BJ (cell line): ENCODE measurements at regions not wholly inside any gene's neighbourhood (a gene's known extent, or its start where the extent isn't known, plus 50 kb on each side); places are given as distances from the start of the nearest gene placed in this dataset.
"Not testable (repeated sequence)": the region's sequence is repeated elsewhere in the genome, so short reads cannot be mapped to it uniquely, and the experiment has no call there.

Experiments used
- CTCF ChIA-PET: fragments of 350-600 bp; formaldehyde crosslinking; extraction: SDS; loops from one replicate; lab custom pipeline; 2021; ENCODE audit warnings: antibody characterized with exemption, inconsistent platforms; lab: Yijun Ruan, JAX
- POLR2A ChIA-PET: fragments of 300-600 bp; sonication (Branson Sonifier 250); formaldehyde crosslinking; extraction: SDS; loops from one replicate; lab custom pipeline; 2021; ENCODE audit warnings: antibody characterized with exemption; lab: Charles Lee
- DNase-seq: peaks from one replicate; pipeline ENCODE4 v3.0.0-alpha.2; 2011; ENCODE audit warnings: low read depth
- H3K27me3 ChIP-seq: 2 replicates; pipeline ENCODE4 v1.6.0; 2011; ENCODE audit warnings: low read length; ENCODE audit not compliant: control insufficient read depth, insufficient read depth
- H3K36me3 ChIP-seq: 2 replicates; pipeline ENCODE4 v1.5.1; 2011; ENCODE audit warnings: low read length; ENCODE audit not compliant: control insufficient read depth, insufficient read depth
- H3K4me3 ChIP-seq: 2 replicates; pipeline ENCODE4 v1.5.1; 2011; ENCODE audit warnings: low read depth, mild to moderate bottlenecking, control low read depth, low read length
- CTCF ChIP-seq: IDR thresholded peaks from 2 replicates; pipeline ENCODE4 v1.5.1; 2011; ENCODE audit warnings: low read depth, mild to moderate bottlenecking, control low read depth, inconsistent platforms, low read length, moderate library complexity; ENCODE audit not compliant: insufficient read depth

- Histone ChIP-seq H3K4me3 (no peak overlapping the region), H3K36me3 (no peaks in the 10 kb centered on the region), H3K27me3 (no peaks in the 10 kb centered on the region)
- TF ChIP-seq CTCF: no peak
- POLR2A ChIA-PET: no interaction called here
- DNase-seq: no peak
- CTCF ChIA-PET: no interaction called here
Measured at GRCh38 chr13:82196087-82196486, 1686.2 kb downstream of the SLITRK1 start.

- TF ChIP-seq CTCF: no peak
- ChIA-PET POLR2A (no interaction called here), CTCF (no interaction called here)
- H3K4me3 ChIP-seq: no peak overlapping the region
- H3K27me3 ChIP-seq: no peaks in the 10 kb centered on the region
- no peaks in the 10 kb centered on the region for H3K36me3 ChIP-seq
- DNase-seq: no peak
Measured at GRCh38 chr13:82187227-82187626, 1695.0 kb downstream of the SLITRK1 start.

GRCh38 chr13:82176751-82177150, 1705.5 kb downstream of the SLITRK1 start:
- ChIA-PET POLR2A (no interaction called here), CTCF (no interaction called here)
- no peaks in the 10 kb centered on the region for H3K36me3 ChIP-seq
- no peaks in the 10 kb centered on the region for H3K27me3 ChIP-seq
- DNase-seq: no peak
- no peak overlapping the region for H3K4me3 ChIP-seq
- no peak for TF ChIP-seq CTCF

GRCh38 chr13:82165396-82166174, 1716.7 kb downstream of the SLITRK1 start:
- no peak for TF ChIP-seq CTCF
- Histone ChIP-seq H3K27me3 (no peaks in the 10 kb centered on the region), H3K36me3 (no peaks in the 10 kb centered on the region), H3K4me3 (no peak overlapping the region)
- CTCF ChIA-PET: no interaction called here
- POLR2A ChIA-PET: no interaction called here
- DNase-seq: no peak

GRCh38 chr13:82164780-82165395, 1717.4 kb downstream of the SLITRK1 start:
- H3K27me3 ChIP-seq, CTCF ChIA-PET, DNase-seq, H3K36me3 ChIP-seq, POLR2A ChIA-PET, H3K4me3 ChIP-seq: not testable (repeated sequence)
